Iris pigment epithelial cell (primary cell): ENCODE measurements at regions not wholly inside any gene's neighbourhood (a gene's known extent, or its start where the extent isn't known, plus 50 kb on each side); places are given as distances from the start of the nearest gene placed in this dataset.
"Not testable (repeated sequence)": the region's sequence is repeated elsewhere in the genome, so short reads cannot be mapped to it uniquely, and the experiment has no call there.

Source experiments
- DNase-seq: peaks from one replicate; pipeline ENCODE4 v3.0.0-alpha.2; 2011; ENCODE audit warnings: low read depth

GRCh38 chr7:101708223-101708622 is 79.1 kb upstream of the MYL10 start:
- no peak for DNase-seq

DNA sequence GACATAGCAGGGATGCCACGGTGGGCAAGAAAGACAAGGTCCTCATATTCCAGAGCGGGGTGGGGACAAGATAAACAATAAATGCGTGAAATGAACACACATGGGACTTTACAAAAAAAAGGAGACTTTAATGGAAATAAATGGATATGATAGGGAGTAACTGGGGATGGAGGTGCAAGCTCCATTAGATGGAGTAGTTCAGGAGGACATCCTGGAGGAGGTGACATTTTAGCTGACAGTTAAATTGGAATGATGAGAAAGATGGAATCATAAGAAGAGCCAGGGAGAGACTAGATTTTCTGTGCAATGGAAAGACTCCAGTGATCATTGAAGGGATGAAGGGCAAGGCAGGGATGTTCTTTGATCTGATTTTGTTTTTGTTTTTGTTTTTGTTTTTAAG is 83.6 kb upstream of the MYL10 start:
- no peak for DNase-seq

DNA sequence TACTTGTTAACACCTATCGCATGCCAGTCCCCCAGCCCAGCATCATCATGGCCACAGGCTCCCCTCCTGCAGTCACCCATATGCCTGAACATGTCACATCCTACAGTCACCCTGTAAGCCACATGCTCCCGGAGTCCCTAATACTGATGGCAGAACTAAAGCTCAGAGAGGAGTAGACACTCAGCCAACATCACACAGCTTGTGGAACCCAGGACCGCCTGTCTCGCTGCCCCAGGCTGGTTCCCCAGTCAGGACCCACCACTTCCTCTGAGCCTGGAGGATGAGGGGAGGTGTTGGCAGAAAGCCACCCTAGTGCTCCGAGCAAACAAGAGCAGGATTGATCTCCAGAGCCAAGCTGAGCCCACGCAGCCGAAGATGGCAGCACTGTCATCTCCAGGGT is 85.0 kb upstream of the MYL10 start:
- no peak for DNase-seq

DNA sequence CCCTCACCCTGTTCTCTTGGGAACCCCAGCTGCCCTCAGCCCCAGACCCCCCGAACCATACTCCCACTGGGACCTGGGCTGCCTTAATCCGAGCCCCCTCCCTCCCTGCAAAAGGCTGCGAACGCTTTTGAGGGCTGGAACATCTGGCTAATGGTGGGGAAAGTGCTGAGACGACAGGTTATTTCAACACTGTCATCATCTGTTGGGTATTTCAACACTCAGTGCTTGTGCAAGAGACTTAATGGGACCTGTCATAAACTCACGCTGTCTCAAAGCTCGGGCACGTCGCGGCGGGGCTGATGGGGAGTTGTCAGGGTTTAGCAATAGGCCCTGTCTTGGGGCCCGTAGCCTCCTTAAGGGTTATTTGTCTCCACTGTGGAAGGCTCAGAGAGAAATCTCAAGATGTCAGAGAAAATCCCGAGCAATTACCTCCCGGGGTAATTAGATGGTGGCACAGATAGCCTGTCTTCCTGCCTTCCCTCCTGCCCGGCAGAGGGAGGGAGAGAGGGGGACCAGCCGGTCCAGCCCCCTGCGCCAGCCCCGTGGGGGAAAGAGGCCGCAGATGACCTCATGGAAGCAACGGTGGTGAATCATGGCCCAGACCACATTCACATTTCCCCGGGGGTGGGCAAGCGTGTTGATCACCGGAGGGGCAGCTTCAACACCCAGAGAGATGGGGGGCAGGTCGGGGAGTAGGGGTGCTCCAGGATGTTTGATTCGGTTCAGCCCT is 88.7 kb upstream of the MYL10 start:
- peak; percentile 73 for DNase-seq

DNA sequence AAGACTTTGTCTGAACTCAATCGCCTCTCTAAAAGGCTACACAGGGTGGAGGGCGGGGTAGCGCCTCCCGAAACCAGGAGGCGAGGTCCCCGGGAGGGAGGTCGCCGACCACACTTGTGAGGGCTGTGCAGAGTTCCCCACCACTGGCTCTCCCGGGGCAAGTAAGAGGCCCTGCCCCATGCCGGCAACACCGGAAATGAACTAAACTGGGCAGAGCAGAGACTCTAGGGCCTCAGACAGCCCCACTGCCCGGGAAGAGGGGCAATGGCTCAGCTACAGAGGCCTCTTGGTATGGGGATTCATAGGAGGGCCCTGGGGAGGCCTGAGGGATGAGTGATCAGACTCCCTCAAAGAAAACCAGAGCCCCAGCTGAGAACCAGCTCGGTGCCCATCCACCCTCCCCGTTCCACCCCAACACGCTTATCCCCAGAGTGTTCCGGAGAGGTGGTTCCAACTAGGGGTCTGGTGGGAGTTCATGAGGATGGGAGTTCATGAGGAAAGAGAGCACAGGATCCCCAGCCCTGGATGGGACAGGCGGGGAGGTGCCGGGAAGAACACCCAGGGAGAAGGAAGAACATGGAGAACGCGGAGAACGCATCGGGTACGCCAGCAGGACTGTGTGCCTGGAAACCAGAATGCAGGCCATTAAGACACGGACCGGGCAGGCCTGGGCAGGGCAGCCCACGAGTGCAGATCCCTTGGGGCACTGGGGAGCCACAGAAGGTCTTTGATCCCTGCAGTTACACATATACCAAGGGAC is 89.4 kb upstream of the MYL10 start:
- no peak for DNase-seq

GRCh38 chr7:101719123-101719470 is 90.0 kb upstream of the MYL10 start:
- DNase-seq: no peak

GRCh38 chr7:101720324-101720723 is 91.2 kb upstream of the MYL10 start:
- no peak for DNase-seq

DNA sequence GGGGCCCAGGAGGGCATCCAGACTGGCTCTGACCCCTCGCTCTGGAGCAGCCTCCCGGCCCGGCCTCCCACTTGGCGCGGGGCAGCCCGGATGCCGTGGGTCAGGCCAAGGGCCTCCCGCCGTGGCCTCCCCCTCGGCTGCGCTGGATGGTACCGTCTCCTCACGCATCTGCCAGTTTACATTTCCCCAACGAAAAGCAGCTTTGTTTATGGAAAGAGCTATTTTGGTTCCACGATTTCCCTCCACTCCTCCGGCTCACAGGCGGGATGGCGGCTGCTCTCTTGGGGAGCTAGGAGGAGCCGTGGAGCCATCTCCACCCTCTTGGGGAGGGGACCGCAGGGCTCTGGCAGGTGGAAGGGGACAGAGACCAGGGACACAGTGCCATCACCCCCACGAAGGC is 93.2 kb upstream of the MYL10 start:
- DNase-seq: no peak

- DNase-seq: no peak
Observed at GRCh38 chr7:101723835-101724234, 93.6 kb upstream of the CUX1 start.

DNA sequence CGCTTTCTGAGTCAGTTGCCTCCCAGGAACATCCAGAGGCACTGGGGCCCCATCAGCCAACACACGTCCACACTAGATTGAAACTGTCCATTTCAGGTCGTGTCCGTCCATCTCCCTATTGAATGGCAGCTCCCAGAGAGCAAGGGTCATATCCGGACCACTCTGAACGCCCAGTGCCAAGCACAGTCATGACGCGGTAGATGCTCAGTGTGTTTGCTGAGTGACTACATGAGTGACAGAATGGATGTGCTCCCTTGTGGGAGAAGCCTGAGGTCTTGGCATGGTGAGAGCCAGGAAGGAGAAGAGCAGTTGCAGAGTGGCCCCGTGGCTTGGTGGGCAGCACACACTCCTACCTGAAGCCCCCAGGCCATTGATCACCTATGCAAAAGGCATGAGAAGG is 92.5 kb upstream of the CUX1 start:
- DNase-seq: no peak

GRCh38 chr7:101725921-101726320 is 91.5 kb upstream of the CUX1 start:
- DNase-seq: no peak

DNA sequence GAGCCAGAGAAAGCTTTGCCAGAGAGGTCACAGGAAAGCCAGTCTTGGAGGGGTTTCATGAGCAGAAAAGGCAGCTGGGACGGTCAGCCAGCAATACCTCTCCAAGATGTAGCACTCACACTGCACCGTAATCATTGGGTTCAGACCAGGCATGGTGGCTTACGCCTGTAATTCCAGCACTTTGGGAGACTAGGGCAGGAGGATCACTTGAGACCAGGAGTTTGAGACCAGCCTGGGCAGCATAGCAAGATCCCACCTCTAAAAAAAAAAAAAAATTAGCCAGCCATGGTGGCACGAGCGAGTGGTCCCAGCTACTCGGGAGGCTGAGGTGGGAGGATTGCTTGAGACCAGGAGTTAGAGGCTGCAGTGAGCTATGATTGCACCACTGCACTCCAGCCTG is 90.2 kb upstream of the CUX1 start:
- DNase-seq: no peak

DNA sequence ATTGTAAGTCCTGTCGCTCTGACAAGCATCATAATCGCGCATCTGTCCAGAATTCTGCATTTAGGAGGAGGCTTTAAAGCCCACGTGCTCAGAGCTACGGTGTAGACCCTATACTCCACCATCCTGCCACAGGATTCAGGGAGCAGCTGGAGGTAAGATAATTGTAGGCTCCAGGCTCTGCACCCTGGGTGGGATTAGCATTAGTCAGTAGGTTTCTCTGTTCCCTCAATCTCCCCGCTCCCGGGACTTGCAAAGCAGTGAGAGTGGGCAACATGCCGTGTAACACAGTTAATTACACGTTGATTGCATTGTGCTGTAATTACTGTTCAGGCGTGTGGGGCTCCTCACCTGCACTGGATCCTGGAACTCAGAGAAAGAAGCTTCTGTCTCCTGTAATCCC is 89.3 kb upstream of the CUX1 start:
- no peak for DNase-seq

DNA sequence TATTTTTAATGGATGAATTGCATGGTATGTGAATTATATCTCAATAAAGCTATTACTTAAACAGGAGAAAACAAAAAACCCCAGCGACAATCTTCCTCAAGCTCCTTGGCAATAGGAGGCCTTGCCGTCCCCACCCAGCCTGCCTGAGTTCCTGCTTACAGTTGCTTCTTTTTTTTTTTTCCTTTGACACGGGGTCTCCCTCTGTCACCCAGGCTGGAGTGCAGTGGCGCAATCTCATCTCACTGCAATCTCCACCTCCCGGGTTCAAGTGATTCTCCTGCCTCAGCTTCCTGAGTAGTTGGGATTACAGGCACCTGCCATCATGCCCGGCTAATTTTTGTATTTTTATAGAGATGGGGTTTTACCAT is 88.6 kb upstream of the CUX1 start:
- DNase-seq: not testable (repeated sequence)

GRCh38 chr7:101729241-101729883 is 88.1 kb upstream of the CUX1 start:
- DNase-seq: peak; percentile 87

DNA sequence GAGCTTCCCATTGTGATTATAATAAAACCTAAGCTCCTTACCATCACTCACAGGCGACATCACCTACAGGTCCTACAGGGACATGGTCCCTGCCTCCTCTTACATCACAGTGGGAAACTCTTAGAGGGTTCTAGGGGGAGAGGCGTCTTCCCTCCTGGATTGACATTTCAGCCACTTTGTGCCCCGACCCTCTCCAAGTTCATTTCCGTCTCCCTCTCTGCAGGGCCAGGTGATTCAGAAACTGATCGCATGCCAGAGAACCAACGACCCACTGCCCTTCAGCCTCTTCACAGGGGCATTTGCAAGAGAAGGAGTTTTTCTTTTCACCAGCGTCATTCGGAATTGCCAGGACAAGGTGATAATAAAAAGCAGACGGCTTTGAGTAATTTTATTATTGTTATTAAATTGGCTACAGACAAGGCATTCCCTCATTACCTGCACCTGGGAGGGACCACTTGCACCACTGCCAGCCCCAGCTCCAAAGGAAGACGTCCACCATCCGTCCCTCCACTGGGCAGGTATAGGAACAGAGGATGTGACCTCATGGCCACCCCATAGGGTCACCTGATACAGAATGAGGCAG is 85.8 kb upstream of the CUX1 start:
- DNase-seq: no peak

DNA sequence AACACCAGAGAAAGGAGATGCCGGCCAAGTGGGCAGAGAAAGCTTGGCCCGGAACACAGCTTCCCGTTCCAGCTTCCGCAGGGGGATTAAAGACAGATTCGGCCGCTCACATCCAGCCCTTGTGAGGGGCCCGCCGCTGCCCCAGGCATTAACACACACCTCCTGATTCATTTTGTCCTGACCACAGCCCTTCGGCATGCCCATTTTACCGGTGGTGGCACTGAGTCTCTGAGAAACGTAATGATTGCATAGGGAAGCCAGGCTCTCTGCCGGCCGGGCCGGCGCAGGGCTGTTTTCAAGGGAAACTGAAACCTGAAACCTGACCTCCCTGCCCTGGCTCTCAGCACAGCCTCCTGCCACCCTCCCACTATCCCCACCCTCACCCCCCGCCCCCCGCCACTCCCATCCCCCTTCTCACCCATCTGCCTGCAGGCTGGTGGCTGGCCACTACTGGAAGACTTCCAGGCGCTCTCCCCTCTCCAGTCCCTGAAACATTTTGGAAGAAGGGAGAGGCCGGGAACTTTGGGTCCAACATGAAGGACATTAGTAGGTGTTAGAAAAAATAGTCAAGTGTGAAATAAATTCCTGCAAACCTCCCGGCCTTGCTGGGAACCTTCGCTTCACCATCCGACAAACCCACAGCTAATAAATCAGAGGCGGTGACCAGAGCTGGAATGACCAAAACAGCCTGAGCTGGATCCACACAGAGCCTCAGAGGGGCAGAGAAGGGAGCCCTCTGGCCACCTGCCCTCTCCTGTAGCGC is 83.5 kb upstream of the CUX1 start:
- peak; percentile 55 for DNase-seq

GRCh38 chr7:101736084-101736483 is 81.3 kb upstream of the CUX1 start:
- no peak for DNase-seq

GRCh38 chr7:101739775-101740398 is 77.5 kb upstream of the CUX1 start:
- no peak for DNase-seq

GRCh38 chr7:101740981-101741725 is 76.3 kb upstream of the CUX1 start:
- no peak for DNase-seq
